NCI-H345 treated with DMSO at 0.1 percent for 48 hours (cell line): ENCODE measurements at regions not wholly inside any gene's neighbourhood (a gene's known extent, or its start where the extent isn't known, plus 50 kb on each side); places are given as distances from the start of the nearest gene placed in this dataset.

Experiments
- DNase-seq: peaks from one replicate; lab custom pipeline; 2025; ENCODE audit not compliant: unreplicated experiment; lab: John Stamatoyannopoulos, UW

GRCh38 chr1:55706397-55706796, 491.2 kb upstream of the USP24 start:
- DNase-seq = no peak

GRCh38 chr1:55703726-55704363, 488.7 kb upstream of the USP24 start:
- no peak for DNase-seq

- DNase-seq = no peak
Measured at GRCh38 chr1:55702064-55702463, 486.9 kb upstream of the USP24 start.

GRCh38 chr1:55700359-55701130, 485.4 kb upstream of the USP24 start:
- no peak for DNase-seq

- DNase-seq = no peak
Measured at GRCh38 chr1:55699228-55699627, 484.1 kb upstream of the USP24 start.

- DNase-seq = no peak
Measured at GRCh38 chr1:55697997-55698535, 482.9 kb upstream of the USP24 start.

- DNase-seq = no peak
Measured at GRCh38 chr1:55696891-55697290, 481.7 kb upstream of the USP24 start.

- no peak for DNase-seq
Measured at GRCh38 chr1:55696181-55696754, 481.1 kb upstream of the USP24 start.

- no peak for DNase-seq
Measured at GRCh38 chr1:55695552-55695951, 480.4 kb upstream of the USP24 start.

GRCh38 chr1:55695151-55695550, 480.0 kb upstream of the USP24 start:
- no peak for DNase-seq

- no peak for DNase-seq
Measured at GRCh38 chr1:55694310-55694801, 479.2 kb upstream of the USP24 start.

GRCh38 chr1:55692726-55693125, 477.6 kb upstream of the USP24 start:
- DNase-seq = no peak

- DNase-seq = no peak
Measured at GRCh38 chr1:55690366-55690765, 475.2 kb upstream of the USP24 start.

- no peak for DNase-seq
Measured at GRCh38 chr1:55689800-55690199, 474.6 kb upstream of the USP24 start.

GRCh38 chr1:55685560-55685959, 470.4 kb upstream of the USP24 start:
- no peak for DNase-seq

- no peak for DNase-seq
Measured at GRCh38 chr1:55684131-55684650, 469.0 kb upstream of the USP24 start.

- DNase-seq = no peak
Measured at GRCh38 chr1:55682198-55682597, 467.0 kb upstream of the USP24 start.

GRCh38 chr1:55679971-55680370, 464.8 kb upstream of the USP24 start:
- DNase-seq = no peak

GRCh38 chr1:55673416-55673815, 458.3 kb upstream of the USP24 start:
- DNase-seq = no peak

GRCh38 chr1:55670331-55671082, 455.3 kb upstream of the USP24 start:
- no peak for DNase-seq

GRCh38 chr1:55669293-55669692, 454.1 kb upstream of the USP24 start:
- no peak for DNase-seq
